Activated CD8-positive, alpha-beta memory T cell treated with anti-CD3 and anti-CD28 coated beads, Interleukin-2, amount 50 U/mL, for 24 hours (primary cell): ENCODE measurements at regions not wholly inside any gene's neighbourhood (a gene's known extent, or its start where the extent isn't known, plus 50 kb on each side); places are given as distances from the start of the nearest gene placed in this dataset.
"Not testable (repeated sequence)": the region's sequence is repeated elsewhere in the genome, so short reads cannot be mapped to it uniquely, and the experiment has no call there.

Experiments used
- DNase-seq: peaks from one replicate; pipeline ENCODE4 v3.0.0-alpha.2; 2020; ENCODE audit errors: extremely low read depth

DNA sequence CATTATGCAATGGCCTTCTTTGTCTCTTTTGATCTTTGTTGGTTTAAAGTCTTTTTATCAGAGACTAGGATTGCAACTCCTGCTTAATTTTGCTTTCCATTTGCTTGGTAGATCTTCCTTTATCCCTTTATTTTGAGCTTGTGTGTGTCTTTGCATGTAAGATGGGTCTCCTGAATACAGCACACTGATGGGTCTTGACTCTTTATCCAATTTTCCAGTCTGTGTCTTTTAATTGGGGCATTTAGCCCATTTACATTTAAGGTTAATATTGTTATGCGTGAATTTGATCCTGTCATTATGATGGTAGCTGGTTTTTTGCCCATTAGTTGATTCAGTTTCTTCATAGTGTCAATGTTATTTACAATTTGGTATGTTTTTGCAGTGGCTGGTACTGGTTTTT, 56.9 kb upstream of the TBX18 start:
- not testable (repeated sequence) for DNase-seq

DNA sequence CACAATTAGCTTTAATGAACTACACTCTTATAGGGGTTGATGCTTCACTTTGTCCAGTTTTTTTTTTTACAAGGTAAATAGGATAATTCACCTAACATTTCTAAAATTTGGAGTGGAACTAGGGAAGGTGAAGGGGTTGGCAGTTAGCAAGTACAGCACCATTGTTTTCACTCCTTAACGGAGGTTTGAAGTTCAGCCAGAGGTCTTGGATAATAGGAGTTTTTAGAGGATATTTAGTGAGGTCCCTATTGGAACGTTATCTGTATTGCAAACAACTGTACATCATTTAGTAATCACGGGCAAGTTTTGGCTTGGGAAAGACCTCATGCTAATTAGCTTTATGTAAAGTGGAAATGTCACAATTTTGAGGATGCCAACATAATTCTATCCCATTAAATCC, 52.3 kb upstream of the TBX18 start:
- no peak for DNase-seq

DNA sequence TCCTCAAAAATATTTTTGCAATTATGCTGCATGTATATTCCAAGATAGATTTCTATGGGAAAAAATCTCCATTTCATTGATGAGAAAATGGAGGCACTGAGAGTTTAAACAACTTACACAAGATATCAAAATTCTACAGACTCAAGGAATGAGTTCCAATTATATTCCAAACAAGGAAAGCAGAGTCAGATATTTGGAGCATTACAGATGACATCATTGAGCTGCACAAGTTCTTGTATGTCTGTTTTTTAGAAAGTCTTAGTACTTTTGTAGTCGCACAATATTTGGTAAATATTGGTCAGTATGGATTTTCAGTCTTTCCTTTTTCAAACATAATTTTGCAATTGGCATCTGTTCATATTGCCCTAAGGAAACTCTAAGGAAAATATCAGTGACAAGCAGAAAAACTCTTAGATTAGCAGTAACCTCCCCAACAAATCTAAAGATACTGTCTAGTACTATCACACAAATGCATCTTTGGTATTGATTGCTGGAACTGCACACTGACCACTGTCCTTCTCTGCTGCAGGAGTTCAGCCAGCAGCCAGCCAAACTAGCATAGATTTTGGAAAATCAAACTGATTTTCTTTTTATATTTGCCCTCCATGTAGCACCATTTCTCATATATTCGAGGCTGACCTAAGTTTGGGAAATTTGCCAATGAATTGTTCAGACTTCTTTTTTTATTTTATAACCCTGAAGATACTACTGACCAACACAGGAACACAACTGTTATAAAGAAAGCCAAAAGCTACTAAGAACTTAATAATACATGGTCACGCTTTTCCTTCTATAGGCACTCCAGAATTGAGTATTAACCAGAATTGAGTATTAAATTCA, 51.7 kb upstream of the TBX18 start:
- DNase-seq, result no peak
